Bronchial epithelial cell (primary cell): ENCODE measurements at regions not wholly inside any gene's neighbourhood (a gene's known extent, or its start where the extent isn't known, plus 50 kb on each side); places are given as distances from the start of the nearest gene placed in this dataset.
"Not testable (repeated sequence)": the region's sequence is repeated elsewhere in the genome, so short reads cannot be mapped to it uniquely, and the experiment has no call there.

Source experiments
- DNase-seq: peaks from one replicate; pipeline ENCODE4 v3.0.0-alpha.2; 2010; ENCODE audit warnings: low read depth
- FAIRE-seq: peaks from 2 replicates; lab custom pipeline; 2011; peaks lifted over from hg19 to GRCh38; lab: Jason Lieb, UNC
- H3K27me3 ChIP-seq: 2 replicates; pipeline ENCODE4 v1.5.1; 2011; ENCODE audit warnings: low read length; ENCODE audit not compliant: control insufficient read depth, insufficient read depth
- H3K36me3 ChIP-seq: 2 replicates; pipeline ENCODE4 v1.5.1; 2011; ENCODE audit warnings: low read length; ENCODE audit not compliant: control insufficient read depth, insufficient read depth
- H3K4me3 ChIP-seq: 2 replicates; pipeline ENCODE4 v1.5.1; 2011; ENCODE audit warnings: mild to moderate bottlenecking, low read depth, low read length, control low read depth
- CTCF ChIP-seq: IDR thresholded peaks from 2 replicates; pipeline ENCODE4 v1.5.1; 2011; ENCODE audit warnings: mild to moderate bottlenecking, moderate library complexity, low read length, control low read depth, inconsistent platforms; ENCODE audit not compliant: insufficient read depth, severe bottlenecking

- no peaks in the 10 kb centered on the region for H3K36me3 ChIP-seq
- no peak for FAIRE-seq
- H3K4me3 ChIP-seq = no peak overlapping the region
- DNase-seq = no peak
- no peak for TF ChIP-seq CTCF
- no peaks in the 10 kb centered on the region for H3K27me3 ChIP-seq
Observed at GRCh38 chr13:90652036-90652435, 695.5 kb upstream of the MIR17HG start.

- Histone ChIP-seq H3K4me3 (no peak overlapping the region), H3K27me3 (no peaks in the 10 kb centered on the region), H3K36me3 (no peaks in the 10 kb centered on the region)
- FAIRE-seq = no peak
- DNase-seq = no peak
- TF ChIP-seq CTCF = no peak
Observed at GRCh38 chr13:90654970-90655369, 692.5 kb upstream of the MIR17HG start.

GRCh38 chr13:90664200-90664599, 683.3 kb upstream of the MIR17HG start:
- not testable (repeated sequence) for H3K27me3 ChIP-seq, H3K36me3 ChIP-seq, DNase-seq, H3K4me3 ChIP-seq, FAIRE-seq

GRCh38 chr13:90673746-90674145, 673.7 kb upstream of the MIR17HG start:
- DNase-seq (no peak), FAIRE-seq (no peak)
- H3K36me3 ChIP-seq = no peaks in the 10 kb centered on the region
- H3K27me3 ChIP-seq = no peaks in the 10 kb centered on the region
- TF ChIP-seq CTCF = no peak
- no peak overlapping the region for H3K4me3 ChIP-seq

- no peaks in the 10 kb centered on the region for H3K27me3 ChIP-seq
- TF ChIP-seq CTCF = no peak
- no peak overlapping the region for H3K4me3 ChIP-seq
- FAIRE-seq (no peak), DNase-seq (no peak)
- no peaks in the 10 kb centered on the region for H3K36me3 ChIP-seq
Observed at GRCh38 chr13:90675129-90675528, 672.4 kb upstream of the MIR17HG start.

- H3K27me3 ChIP-seq = no peaks in the 10 kb centered on the region
- TF ChIP-seq CTCF = no peak
- H3K36me3 ChIP-seq = no peaks in the 10 kb centered on the region
- DNase-seq = no peak
- no peak for FAIRE-seq
- H3K4me3 ChIP-seq = no peak overlapping the region
Observed at GRCh38 chr13:90680826-90681225, 666.7 kb upstream of the MIR17HG start.
